ENCODE measurements at regions not wholly inside any gene's neighbourhood (a gene's known extent, or its start where the extent isn't known, plus 50 kb on each side); places are given as distances from the start of the nearest gene placed in this dataset.

GRCh38 chrX:45506149-45506730 lies 305.6 kb upstream of the DIPK2B start:
- Histone ChIP-seq H3K9me3 (ENCODE audit: control insufficient read depth, low read depth, low read length) (peaks cover 10% of the 10 kb centered on the region), H2BK15ac (ENCODE audit: low read depth, low read length) (no peak overlapping the region), H3K18ac (ENCODE audit: insufficient read length, low read depth, low read length) (no peak overlapping the region), H2BK20ac (ENCODE audit: low read depth, low read length, poor library complexity, severe bottlenecking) (no peak overlapping the region), H3K79me2 (ENCODE audit: insufficient read depth, low read length) (no peaks in the 10 kb centered on the region), H3K14ac (ENCODE audit: insufficient read depth, low read length) (no peak overlapping the region), H3K27ac (ENCODE audit: insufficient read length, low read depth, low read length) (no peak overlapping the region), H2BK120ac (ENCODE audit: low read depth, low read length, poor library complexity, severe bottlenecking) (no peak overlapping the region), H3K4me2 (ENCODE audit: insufficient read depth, insufficient read length, low read length) (no peak overlapping the region), H3T11ph (ENCODE audit: low read length) (no peak overlapping the region), H2BK12ac (ENCODE audit: insufficient read length, low read depth, low read length) (no peak overlapping the region), H2AFZ (ENCODE audit: low read length) (no peak overlapping the region), H3K56ac (ENCODE audit: insufficient read length, low read depth, low read length) (no peak overlapping the region), H2AK5ac (ENCODE audit: insufficient read length, low read length) (no peak overlapping the region), H3K4ac (ENCODE audit: low read depth, low read length) (no peak overlapping the region), H3K79me1 (ENCODE audit: insufficient read depth, low read depth, low read length, poor library complexity, severe bottlenecking) (no peaks in the 10 kb centered on the region), H4K91ac (ENCODE audit: insufficient read length, low read depth, low read length) (no peak overlapping the region), H3K9ac (ENCODE audit: extremely low read depth, insufficient read length, low read length) (no peak overlapping the region), H2BK5ac (ENCODE audit: insufficient read length, low read length) (no peak overlapping the region), H4K8ac (replicated peaks; ENCODE audit: insufficient read length, low read depth, low read length) (no peak overlapping the region), H3K23ac (ENCODE audit: insufficient read length, low read depth, low read length) (no peak overlapping the region), H4K20me1 (ENCODE audit: control insufficient read depth, insufficient read depth, insufficient read length) (no peaks in the 10 kb centered on the region), H3K4me1 (ENCODE audit: insufficient read depth, low read length) (no peaks in the 10 kb centered on the region; the same call in 1 of the 2 replicates), H3K23me2 (ENCODE audit: insufficient read length, low read depth, low read length, poor library complexity, severe bottlenecking) (no peaks in the 10 kb centered on the region), H3K27me3 (ENCODE audit: insufficient read depth, low read length) (no peaks in the 10 kb centered on the region), H4K5ac (ENCODE audit: insufficient read length, low read depth, low read length) (no peak overlapping the region)
- Mint-ChIP-seq H3K27me3 (ENCODE audit: low read depth) (no peaks in the 10 kb centered on the region; the same call in 1 of the 2 replicates), H3K9me3 (peaks cover 74% of the 10 kb centered on the region in 2 experiments), H3K27ac (no peak overlapping the region), H3K4me3 (no peak overlapping the region), H3K4me1 (peaks cover 5 to 8% of the 10 kb centered on the region in 2 experiments; a peak in 3 of 4 replicates), H3K36me3 (ENCODE audit: insufficient read depth in 1 of 3, low read depth in 3 of 3) (peaks cover 14 to 18% (median 18%) of the 10 kb centered on the region in 3 experiments; a peak in 5 of 7 replicates)
- no CpG with 5 or more reads among the region's 2 CpGs for WGBS (ENCODE audit: extremely low coverage, insufficient read length, low lambda C conversion rate)
- no peak for DNase-seq
- no peak for TF ChIP-seq CTCF (conservative IDR thresholded peaks at IDR 0.05)
